Heart left ventricle (tissue), 16 donors: ENCODE measurements at regions not wholly inside any gene's neighbourhood (a gene's known extent, or its start where the extent isn't known, plus 50 kb on each side); places are given as distances from the start of the nearest gene placed in this dataset.

Source experiments
- ATAC-seq, 4 donors: fragments of 200-7000 bp; cut with Tn5 transposase; one replicate each; pipeline ENCODE4 v1.9.1; 2020 to 2022; ENCODE audit warnings: moderate library complexity in 4 of 4, mild to moderate bottlenecking in 3 of 4, moderate number of reproducible peaks in 1 of 4
- DNase-seq, 5 donors: peaks; one replicate each; pipeline ENCODE4 v3.0.0-alpha.2; 2020
- H3K27ac ChIP-seq, 12 donors: fragments of 200-600 bp; sonication (generic) in 4 of 12; one replicate each; pipeline versions ENCODE4 v1.5.0 to v1.8.0; 2016 to 2022; ENCODE audit warnings: mild to moderate bottlenecking in 2 of 12
- H3K27me3 ChIP-seq, 9 donors: fragments of 200-600 bp; sonication (generic) in 2 of 9; one replicate each; pipeline versions ENCODE4 v1.5.1 to v1.8.0; 2016 to 2022; ENCODE audit warnings: mild to moderate bottlenecking in 3 of 9
- H3K36me3 ChIP-seq, 9 donors: fragments of 200-600 bp; sonication (generic) in 2 of 9; one replicate each; pipeline versions ENCODE4 v1.5.0 to v1.8.0; 2018 to 2022; ENCODE audit warnings: mild to moderate bottlenecking in 2 of 9
- H3K4me1 ChIP-seq, 12 donors: fragments of 200-600 bp; sonication (generic) in 4 of 12; one replicate each; pipeline versions ENCODE4 v1.5.0 to v1.8.0; 2016 to 2022; ENCODE audit warnings: mild to moderate bottlenecking in 3 of 12
- H3K4me3 ChIP-seq, 12 donors: fragments of 200-600 bp; sonication (generic) in 4 of 12; one replicate each; pipeline versions ENCODE4 v1.5.0 to v1.8.0; 2017 to 2022; ENCODE audit warnings: mild to moderate bottlenecking in 9 of 12, moderate library complexity in 4 of 12
- H3K9me3 ChIP-seq, 12 donors: fragments of 200-600 bp; sonication (generic) in 4 of 12; one replicate each; pipeline versions ENCODE4 v1.5.0 to v1.8.0; 2016 to 2022; ENCODE audit warnings: mild to moderate bottlenecking in 1 of 12
- POLR2A ChIP-seq, 2 donors: fragments of 450-650 bp; IDR thresholded peaks; one replicate each; pipeline ENCODE4 v1.6.1; 2017; ENCODE audit warnings: antibody characterized with exemption in 2 of 2, mild to moderate bottlenecking in 2 of 2, moderate library complexity in 2 of 2
- WGBS, 4 donors: extraction: QIAGEN DNeasy Blood & Tissue Kit in 2 of 4; methylation state at CpG; one replicate each; pipeline versions ENCODE4 v1.1.5 to v1.1.7; 2013 to 2018; 5-methylcytosine and 5-hydroxymethylcytosine counted together
- intact Hi-C, 10 donors: fragments of 100-400 bp; cut with DNase I; formaldehyde crosslinking; loops; one replicate each; pipeline versions ENCODE4 v1.11.1 to v1.14.2; 2022
- TF ChIP-seq, protein P1 (sequence below), 12 donors: fragments of 200-600 bp; sonication (generic) in 4 of 12; IDR thresholded peaks; one replicate each; pipeline versions ENCODE4 v1.5.0 to v1.8.0; 2018 to 2022; ENCODE audit warnings: antibody characterized with exemption in 12 of 12, mild to moderate bottlenecking in 5 of 12
- donor health status: ischemic (EF 13 %, LVEDD 7.1; RV severe dilation, severe dysfunction).
- donor health status: healthy with polysubstance abuse.
- donor health status: DM: no; HTN: yes; CAD: no.
- donor health status: DM: no; HTN: no; CAD: no.
- donor health status: ischemic (EF 25% LVEDD 6.9; RV normal size, moderate dysfunction).
- donor health status: ischemic (EF 25% LVEDD 5.7; RV mildly dilated, moderate dysfunction).
- donor health status: healthy.
- donor health status: DM: yes; HTN: yes; CAD: no.
- donor health status: ischemic (EF 35%, LVEDD 5.7; RV mildly dilated, moderate dysfunction).
- donor health status: nonischemic (EF 11% LVEDD 7.7; RV severe dilation, severe dysfunction).
- donor health status: DM: yes; HTN: yes; CAD: no.
- donor health status: PGD.
- donor health status: ischemic (EF 29% LVEDD 5.4; RV normal size, mild dysfunction).
- donor health status: nonischemic (EF 23%, LVEDD 6.1; RV moderate dilation, normal function).

DNA sequence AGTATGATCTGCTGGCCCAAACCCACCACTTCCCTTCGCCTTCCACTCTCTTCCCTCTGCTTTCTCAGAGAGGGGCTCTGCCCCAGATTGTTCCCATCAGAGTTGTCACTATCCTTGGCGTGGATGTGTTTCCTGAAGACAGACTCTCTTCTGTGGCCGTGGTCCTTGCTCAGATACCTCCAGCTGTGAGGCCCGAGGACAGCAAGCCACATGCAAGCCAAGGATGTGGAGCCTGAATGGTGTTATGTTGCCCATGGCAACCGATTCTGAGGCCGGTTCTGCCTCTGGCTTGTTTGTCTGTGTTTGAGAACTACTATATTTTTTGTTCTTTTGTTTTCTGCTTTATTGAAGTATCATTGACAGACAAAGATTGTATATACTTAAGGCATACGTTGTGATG is 247.4 kb upstream of the PODXL start:
- DNase-seq (no peak), ATAC-seq (no peak)
- TF ChIP-seq, protein P1, sequence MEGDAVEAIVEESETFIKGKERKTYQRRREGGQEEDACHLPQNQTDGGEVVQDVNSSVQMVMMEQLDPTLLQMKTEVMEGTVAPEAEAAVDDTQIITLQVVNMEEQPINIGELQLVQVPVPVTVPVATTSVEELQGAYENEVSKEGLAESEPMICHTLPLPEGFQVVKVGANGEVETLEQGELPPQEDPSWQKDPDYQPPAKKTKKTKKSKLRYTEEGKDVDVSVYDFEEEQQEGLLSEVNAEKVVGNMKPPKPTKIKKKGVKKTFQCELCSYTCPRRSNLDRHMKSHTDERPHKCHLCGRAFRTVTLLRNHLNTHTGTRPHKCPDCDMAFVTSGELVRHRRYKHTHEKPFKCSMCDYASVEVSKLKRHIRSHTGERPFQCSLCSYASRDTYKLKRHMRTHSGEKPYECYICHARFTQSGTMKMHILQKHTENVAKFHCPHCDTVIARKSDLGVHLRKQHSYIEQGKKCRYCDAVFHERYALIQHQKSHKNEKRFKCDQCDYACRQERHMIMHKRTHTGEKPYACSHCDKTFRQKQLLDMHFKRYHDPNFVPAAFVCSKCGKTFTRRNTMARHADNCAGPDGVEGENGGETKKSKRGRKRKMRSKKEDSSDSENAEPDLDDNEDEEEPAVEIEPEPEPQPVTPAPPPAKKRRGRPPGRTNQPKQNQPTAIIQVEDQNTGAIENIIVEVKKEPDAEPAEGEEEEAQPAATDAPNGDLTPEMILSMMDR (IDR thresholded peaks at IDR 0.05) = no peak
- TF ChIP-seq POLR2A (IDR thresholded peaks at IDR 0.05) = no peak
- WGBS, 4 donors = 53 to 65% (median 59%) methylated on average over 7 of the region's 7 CpGs
- Histone ChIP-seq H3K27me3 (peaks cover 0 to 5% (median 0%) of the 10 kb centered on the region in 9 donors), H3K4me1 (no peaks in the 10 kb centered on the region), H3K9me3 (no peaks in the 10 kb centered on the region), H3K27ac (no peak overlapping the region), H3K4me3 (no peak overlapping the region), H3K36me3 (no peaks in the 10 kb centered on the region)
- intact Hi-C loops = no loop called here

DNA sequence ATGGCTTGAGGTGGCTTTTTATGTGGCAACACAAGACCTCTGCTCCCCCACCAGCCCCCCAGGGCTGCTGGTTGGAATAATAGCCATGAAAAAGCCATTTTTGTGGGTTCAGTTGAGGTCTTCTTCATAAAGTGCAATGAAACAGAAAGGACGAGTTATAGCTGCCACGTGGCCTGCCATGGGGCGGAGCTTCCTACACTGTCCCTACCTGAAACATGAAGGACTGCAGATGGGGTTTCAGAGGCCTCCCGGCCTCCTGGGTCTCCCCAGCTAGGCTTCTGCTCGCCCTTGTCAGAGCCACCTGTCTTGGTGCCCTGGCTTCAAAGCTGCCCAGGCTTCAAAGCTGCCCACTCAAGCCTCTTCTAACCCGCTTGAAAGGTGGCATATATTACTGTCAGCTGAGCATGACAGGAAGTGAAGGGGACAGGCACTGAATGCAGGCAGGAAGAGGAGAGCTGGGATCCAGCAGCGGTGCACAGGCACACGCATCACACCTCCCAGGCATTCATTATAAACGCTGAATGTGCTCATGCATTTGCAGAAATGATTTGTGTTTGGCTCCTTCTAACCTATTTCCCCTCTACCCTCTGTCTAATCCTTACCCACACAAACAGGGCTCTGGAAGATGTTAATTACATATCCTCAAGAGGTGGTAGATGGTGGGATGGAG is 245.9 kb upstream of the PODXL start:
- H3K27ac ChIP-seq = no peak overlapping the region
- intact Hi-C loops = no loop called here
- H3K36me3 ChIP-seq = no peaks in the 10 kb centered on the region
- TF ChIP-seq, protein P1 (IDR thresholded peaks at IDR 0.05) = no peak
- no peak for TF ChIP-seq POLR2A (IDR thresholded peaks at IDR 0.05)
- no peak overlapping the region for H3K4me3 ChIP-seq
- DNase-seq (no peak), ATAC-seq (no peak)
- WGBS, 4 donors = 75 to 91% (median 81%) methylated on average over 6 to 9 of the region's 9 CpGs
- H3K9me3 ChIP-seq = no peaks in the 10 kb centered on the region
- H3K27me3 ChIP-seq = peaks cover 0 to 7% (median 0%) of the 10 kb centered on the region in 9 donors
- H3K4me1 ChIP-seq = no peaks in the 10 kb centered on the region

DNA sequence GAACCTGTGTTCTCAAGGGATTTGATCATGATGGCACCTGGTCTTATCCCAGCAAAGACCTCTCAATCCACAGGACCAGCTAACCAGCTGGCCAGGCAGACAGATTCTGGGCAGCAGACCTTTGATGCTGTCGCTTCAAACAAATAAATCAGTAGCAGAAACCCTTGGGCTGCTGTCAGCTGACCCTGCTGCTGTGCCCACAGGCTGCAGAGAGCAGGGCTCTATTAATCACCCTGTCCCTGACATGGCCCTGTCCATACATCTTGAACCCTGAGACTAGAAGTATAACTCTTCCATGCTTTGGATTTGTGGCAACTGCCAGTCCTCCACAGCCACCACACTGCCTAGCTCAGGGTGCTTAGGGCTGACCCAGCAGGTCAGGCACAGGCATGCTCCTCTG is 244.1 kb upstream of the PODXL start:
- Histone ChIP-seq H3K4me1 (no peaks in the 10 kb centered on the region), H3K27me3 (peaks cover 0 to 17% (median 0%) of the 10 kb centered on the region in 9 donors), H3K27ac (no peak overlapping the region), H3K4me3 (no peak overlapping the region), H3K9me3 (no peaks in the 10 kb centered on the region), H3K36me3 (no peaks in the 10 kb centered on the region)
- intact Hi-C loops = no loop called here
- TF ChIP-seq, protein P1 (IDR thresholded peaks at IDR 0.05) = no peak
- TF ChIP-seq POLR2A (IDR thresholded peaks at IDR 0.05) = no peak
- 50 to 86% (median 64%) methylated on average over 1 of the region's 1 CpG for WGBS, 4 donors
- DNase-seq = no peak
- ATAC-seq = no peak

GRCh38 chr7:131800008-131800407 is 243.6 kb upstream of the PODXL start:
- no peak for ATAC-seq
- peaks cover 0 to 22% (median 0%) of the 10 kb centered on the region in 9 donors for H3K27me3 ChIP-seq
- 61 to 66% (median 63%) methylated on average over 6 of the region's 6 CpGs for WGBS, 4 donors

More at GRCh38 chr7:131800008-131800407, 243.6 kb upstream of the PODXL start:
- H3K27ac ChIP-seq = no peak overlapping the region
- H3K9me3 ChIP-seq = no peaks in the 10 kb centered on the region
- no peaks in the 10 kb centered on the region for H3K4me1 ChIP-seq
- no peaks in the 10 kb centered on the region for H3K36me3 ChIP-seq
- TF ChIP-seq, protein P1 (IDR thresholded peaks at IDR 0.05) = no peak
- TF ChIP-seq POLR2A (IDR thresholded peaks at IDR 0.05) = no peak
- intact Hi-C loops = no loop called here
- H3K4me3 ChIP-seq = no peak overlapping the region
- no peak for DNase-seq
